C4-2B (cell line): ENCODE measurements at regions not wholly inside any gene's neighbourhood (a gene's known extent, or its start where the extent isn't known, plus 50 kb on each side); places are given as distances from the start of the nearest gene placed in this dataset.

Source experiments
- ZFX ChIP-seq: fragments of 450-650 bp; IDR thresholded peaks from 2 replicates; pipeline ENCODE4 v1.6.1; 2017
- TF ChIP-seq, protein P1 (sequence below): fragments of 450-650 bp; conservative IDR thresholded peaks from 2 replicates; pipeline ENCODE4 v1.5.1; 2017; ENCODE audit warnings: mild to moderate bottlenecking

DNA sequence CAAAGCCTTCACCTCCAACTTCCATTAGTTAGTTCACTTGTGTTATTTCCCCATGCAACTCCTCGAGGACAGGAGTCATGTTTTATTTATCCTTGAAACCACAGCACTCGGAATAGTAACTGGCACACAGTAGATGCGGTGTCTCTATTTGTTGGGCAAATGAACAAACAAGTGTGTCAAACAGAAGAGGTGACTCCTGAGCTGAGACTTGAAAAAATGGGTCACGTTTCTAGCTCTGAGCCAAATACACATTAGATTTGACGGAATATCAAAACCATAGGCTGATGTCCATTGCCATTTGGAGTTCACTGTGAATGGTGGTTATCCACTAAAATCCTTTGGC lies 68.9 kb downstream of the C11orf91 start:
- TF ChIP-seq, protein P1, sequence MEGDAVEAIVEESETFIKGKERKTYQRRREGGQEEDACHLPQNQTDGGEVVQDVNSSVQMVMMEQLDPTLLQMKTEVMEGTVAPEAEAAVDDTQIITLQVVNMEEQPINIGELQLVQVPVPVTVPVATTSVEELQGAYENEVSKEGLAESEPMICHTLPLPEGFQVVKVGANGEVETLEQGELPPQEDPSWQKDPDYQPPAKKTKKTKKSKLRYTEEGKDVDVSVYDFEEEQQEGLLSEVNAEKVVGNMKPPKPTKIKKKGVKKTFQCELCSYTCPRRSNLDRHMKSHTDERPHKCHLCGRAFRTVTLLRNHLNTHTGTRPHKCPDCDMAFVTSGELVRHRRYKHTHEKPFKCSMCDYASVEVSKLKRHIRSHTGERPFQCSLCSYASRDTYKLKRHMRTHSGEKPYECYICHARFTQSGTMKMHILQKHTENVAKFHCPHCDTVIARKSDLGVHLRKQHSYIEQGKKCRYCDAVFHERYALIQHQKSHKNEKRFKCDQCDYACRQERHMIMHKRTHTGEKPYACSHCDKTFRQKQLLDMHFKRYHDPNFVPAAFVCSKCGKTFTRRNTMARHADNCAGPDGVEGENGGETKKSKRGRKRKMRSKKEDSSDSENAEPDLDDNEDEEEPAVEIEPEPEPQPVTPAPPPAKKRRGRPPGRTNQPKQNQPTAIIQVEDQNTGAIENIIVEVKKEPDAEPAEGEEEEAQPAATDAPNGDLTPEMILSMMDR = no peak
- TF ChIP-seq ZFX = no peak
